ENCODE measurements at regions not wholly inside any gene's neighbourhood (a gene's known extent, or its start where the extent isn't known, plus 50 kb on each side); places are given as distances from the start of the nearest gene placed in this dataset.

DNA sequence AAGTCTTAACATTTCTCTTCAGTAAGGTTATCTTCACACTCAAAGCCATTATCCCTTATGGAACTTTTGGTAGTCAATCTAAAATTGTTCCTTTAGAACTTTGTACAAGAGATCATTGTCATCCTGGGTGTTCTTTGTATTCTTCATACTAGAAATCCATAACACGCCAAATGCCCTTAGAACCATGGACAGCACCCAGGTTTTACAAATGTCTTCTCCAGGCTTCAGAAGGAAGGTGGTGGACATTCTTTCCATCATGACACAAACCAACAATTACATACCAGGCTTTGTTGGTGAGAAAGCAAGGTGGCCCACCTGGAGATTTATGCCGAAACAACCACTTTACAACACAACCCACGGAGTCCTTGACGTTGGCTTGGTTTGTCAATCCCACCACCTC, 365.6 kb upstream of the TBX3 start:
- H3K9me3 ChIP-seq: no peaks in the 10 kb centered on the region
- no peak for DNase-seq

DNA sequence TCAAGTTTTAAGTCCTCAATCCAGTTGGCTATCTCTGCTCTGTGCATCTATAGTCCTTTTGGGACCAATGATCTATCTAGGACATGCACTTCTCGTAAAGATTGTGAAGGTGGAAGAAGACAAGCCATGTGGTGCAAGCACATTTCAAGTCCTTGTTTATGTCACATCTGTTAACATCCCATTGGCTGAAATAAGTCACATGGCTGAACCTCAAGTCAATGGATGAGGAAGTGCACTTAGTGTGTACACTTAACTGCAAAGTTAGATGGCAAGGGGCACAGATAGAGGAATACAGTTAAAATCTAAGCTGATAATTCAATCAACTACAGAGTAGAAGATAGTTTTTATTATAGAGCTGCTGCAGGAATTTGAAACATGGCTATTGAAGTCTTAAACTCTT, 362.8 kb upstream of the TBX3 start:
- ChIA-PET CTCF (no interaction called here), POLR2A (no interaction called here)
- no peaks in the 10 kb centered on the region for H3K27me3 ChIP-seq (ENCODE audit: insufficient read depth)
- WGBS (ENCODE audit: low lambda C conversion rate): 45% methylated on average over 1 of the region's 1 CpG
- H3K9me3 ChIP-seq: no peaks in the 10 kb centered on the region
- H3K4me3 ChIP-seq (ENCODE audit: low read depth in 2 of 2, low read length in 1 of 2): no peak overlapping the region
- H3K4me2 ChIP-seq: no peak overlapping the region
- no peak for DNase-seq
- H3K36me3 ChIP-seq (replicated peaks in 1 of 2; ENCODE audit: control insufficient read depth in 1 of 2, insufficient read depth in 2 of 2, low read length in 1 of 2): no peaks in the 10 kb centered on the region
- H3K9me2 ChIP-seq: no peaks in the 10 kb centered on the region
- H3K4me1 ChIP-seq (ENCODE audit: control insufficient read depth in 1 of 2, insufficient read depth in 2 of 2, low read depth in 1 of 2, low read length in 1 of 2): peaks cover 0 to 3% of the 10 kb centered on the region in 2 experiments; a peak in 1 of 4 replicates
- H4K20me1 ChIP-seq (ENCODE audit: insufficient read depth): no peaks in the 10 kb centered on the region
- H2AFZ ChIP-seq (ENCODE audit: low read depth): no peak overlapping the region
- H3F3A ChIP-seq (replicated peaks; ENCODE audit: insufficient read depth): no peaks in the 10 kb centered on the region
- no peak overlapping the region for H3K9ac ChIP-seq
- H3K79me2 ChIP-seq (ENCODE audit: insufficient read depth): no peaks in the 10 kb centered on the region
- H3K27ac ChIP-seq (ENCODE audit: low read depth in 2 of 2, low read length in 1 of 2): no peak overlapping the region
- TF ChIP-seq, protein P1, sequence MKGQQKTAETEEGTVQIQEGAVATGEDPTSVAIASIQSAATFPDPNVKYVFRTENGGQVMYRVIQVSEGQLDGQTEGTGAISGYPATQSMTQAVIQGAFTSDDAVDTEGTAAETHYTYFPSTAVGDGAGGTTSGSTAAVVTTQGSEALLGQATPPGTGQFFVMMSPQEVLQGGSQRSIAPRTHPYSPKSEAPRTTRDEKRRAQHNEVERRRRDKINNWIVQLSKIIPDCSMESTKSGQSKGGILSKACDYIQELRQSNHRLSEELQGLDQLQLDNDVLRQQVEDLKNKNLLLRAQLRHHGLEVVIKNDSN (IDR thresholded peaks at IDR 0.05; ENCODE audit: borderline replicate concordance, low read depth): no peak; the same call in 1 of the 2 replicates
- no peak for TF ChIP-seq GATA2 (CRISPR knock-in tag; IDR thresholded peaks at IDR 0.05)
- TF ChIP-seq SIN3A (IDR thresholded peaks at IDR 0.05; ENCODE audit: borderline replicate concordance, low read depth, low read length): no peak
- no peak for TF ChIP-seq RCOR1 (IDR thresholded peaks at IDR 0.05; ENCODE audit: low read length)
- no peak for TF ChIP-seq RAD21 (IDR thresholded peaks at IDR 0.05; ENCODE audit: low read length)
- no peak for TF ChIP-seq MEF2A (IDR thresholded peaks at IDR 0.05; ENCODE audit: borderline replicate concordance, low read depth)
- TF ChIP-seq YY1 (IDR thresholded peaks at IDR 0.05; ENCODE audit: low read depth): no peak
- TF ChIP-seq, protein P2, sequence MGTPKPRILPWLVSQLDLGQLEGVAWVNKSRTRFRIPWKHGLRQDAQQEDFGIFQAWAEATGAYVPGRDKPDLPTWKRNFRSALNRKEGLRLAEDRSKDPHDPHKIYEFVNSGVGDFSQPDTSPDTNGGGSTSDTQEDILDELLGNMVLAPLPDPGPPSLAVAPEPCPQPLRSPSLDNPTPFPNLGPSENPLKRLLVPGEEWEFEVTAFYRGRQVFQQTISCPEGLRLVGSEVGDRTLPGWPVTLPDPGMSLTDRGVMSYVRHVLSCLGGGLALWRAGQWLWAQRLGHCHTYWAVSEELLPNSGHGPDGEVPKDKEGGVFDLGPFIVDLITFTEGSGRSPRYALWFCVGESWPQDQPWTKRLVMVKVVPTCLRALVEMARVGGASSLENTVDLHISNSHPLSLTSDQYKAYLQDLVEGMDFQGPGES (IDR thresholded peaks at IDR 0.05; ENCODE audit: low read depth, low read length): no peak
- TF ChIP-seq, protein P3, sequence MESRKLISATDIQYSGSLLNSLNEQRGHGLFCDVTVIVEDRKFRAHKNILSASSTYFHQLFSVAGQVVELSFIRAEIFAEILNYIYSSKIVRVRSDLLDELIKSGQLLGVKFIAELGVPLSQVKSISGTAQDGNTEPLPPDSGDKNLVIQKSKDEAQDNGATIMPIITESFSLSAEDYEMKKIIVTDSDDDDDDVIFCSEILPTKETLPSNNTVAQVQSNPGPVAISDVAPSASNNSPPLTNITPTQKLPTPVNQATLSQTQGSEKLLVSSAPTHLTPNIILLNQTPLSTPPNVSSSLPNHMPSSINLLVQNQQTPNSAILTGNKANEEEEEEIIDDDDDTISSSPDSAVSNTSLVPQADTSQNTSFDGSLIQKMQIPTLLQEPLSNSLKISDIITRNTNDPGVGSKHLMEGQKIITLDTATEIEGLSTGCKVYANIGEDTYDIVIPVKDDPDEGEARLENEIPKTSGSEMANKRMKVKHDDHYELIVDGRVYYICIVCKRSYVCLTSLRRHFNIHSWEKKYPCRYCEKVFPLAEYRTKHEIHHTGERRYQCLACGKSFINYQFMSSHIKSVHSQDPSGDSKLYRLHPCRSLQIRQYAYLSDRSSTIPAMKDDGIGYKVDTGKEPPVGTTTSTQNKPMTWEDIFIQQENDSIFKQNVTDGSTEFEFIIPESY (IDR thresholded peaks at IDR 0.05; ENCODE audit: borderline replicate concordance, low read depth): no peak
- TF ChIP-seq, protein P4, sequence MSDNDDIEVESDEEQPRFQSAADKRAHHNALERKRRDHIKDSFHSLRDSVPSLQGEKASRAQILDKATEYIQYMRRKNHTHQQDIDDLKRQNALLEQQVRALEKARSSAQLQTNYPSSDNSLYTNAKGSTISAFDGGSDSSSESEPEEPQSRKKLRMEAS (IDR thresholded peaks at IDR 0.05; ENCODE audit: low read depth): no peak
- no peak for TF ChIP-seq MXI1 (IDR thresholded peaks at IDR 0.05; ENCODE audit: low read depth, low read length)
- TF ChIP-seq NFIC (IDR thresholded peaks at IDR 0.05; ENCODE audit: borderline replicate concordance): no peak
- TF ChIP-seq, protein P5, sequence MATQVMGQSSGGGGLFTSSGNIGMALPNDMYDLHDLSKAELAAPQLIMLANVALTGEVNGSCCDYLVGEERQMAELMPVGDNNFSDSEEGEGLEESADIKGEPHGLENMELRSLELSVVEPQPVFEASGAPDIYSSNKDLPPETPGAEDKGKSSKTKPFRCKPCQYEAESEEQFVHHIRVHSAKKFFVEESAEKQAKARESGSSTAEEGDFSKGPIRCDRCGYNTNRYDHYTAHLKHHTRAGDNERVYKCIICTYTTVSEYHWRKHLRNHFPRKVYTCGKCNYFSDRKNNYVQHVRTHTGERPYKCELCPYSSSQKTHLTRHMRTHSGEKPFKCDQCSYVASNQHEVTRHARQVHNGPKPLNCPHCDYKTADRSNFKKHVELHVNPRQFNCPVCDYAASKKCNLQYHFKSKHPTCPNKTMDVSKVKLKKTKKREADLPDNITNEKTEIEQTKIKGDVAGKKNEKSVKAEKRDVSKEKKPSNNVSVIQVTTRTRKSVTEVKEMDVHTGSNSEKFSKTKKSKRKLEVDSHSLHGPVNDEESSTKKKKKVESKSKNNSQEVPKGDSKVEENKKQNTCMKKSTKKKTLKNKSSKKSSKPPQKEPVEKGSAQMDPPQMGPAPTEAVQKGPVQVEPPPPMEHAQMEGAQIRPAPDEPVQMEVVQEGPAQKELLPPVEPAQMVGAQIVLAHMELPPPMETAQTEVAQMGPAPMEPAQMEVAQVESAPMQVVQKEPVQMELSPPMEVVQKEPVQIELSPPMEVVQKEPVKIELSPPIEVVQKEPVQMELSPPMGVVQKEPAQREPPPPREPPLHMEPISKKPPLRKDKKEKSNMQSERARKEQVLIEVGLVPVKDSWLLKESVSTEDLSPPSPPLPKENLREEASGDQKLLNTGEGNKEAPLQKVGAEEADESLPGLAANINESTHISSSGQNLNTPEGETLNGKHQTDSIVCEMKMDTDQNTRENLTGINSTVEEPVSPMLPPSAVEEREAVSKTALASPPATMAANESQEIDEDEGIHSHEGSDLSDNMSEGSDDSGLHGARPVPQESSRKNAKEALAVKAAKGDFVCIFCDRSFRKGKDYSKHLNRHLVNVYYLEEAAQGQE (IDR thresholded peaks at IDR 0.05; ENCODE audit: low read depth, low read length): no peak

More for the DNA sequence above, 365.6 kb upstream of the TBX3 start:
- Histone ChIP-seq H3K27ac (ENCODE audit: low read depth in 2 of 2, low read length in 1 of 2) (no peak overlapping the region), H3K9ac (no peak overlapping the region), H2AFZ (ENCODE audit: low read depth) (no peak overlapping the region), H3K4me2 (no peak overlapping the region), H3F3A (replicated peaks; ENCODE audit: insufficient read depth) (no peaks in the 10 kb centered on the region), H3K79me2 (ENCODE audit: insufficient read depth) (no peaks in the 10 kb centered on the region), H3K9me2 (no peaks in the 10 kb centered on the region), H3K27me3 (ENCODE audit: insufficient read depth) (no peaks in the 10 kb centered on the region), H3K4me3 (ENCODE audit: low read depth in 2 of 2, low read length in 1 of 2) (no peak overlapping the region), H3K4me1 (ENCODE audit: control insufficient read depth in 1 of 2, insufficient read depth in 2 of 2, low read depth in 1 of 2, low read length in 1 of 2) (no peaks in the 10 kb centered on the region), H3K36me3 (replicated peaks in 1 of 2; ENCODE audit: control insufficient read depth in 1 of 2, insufficient read depth in 2 of 2, low read length in 1 of 2) (no peaks in the 10 kb centered on the region), H4K20me1 (ENCODE audit: insufficient read depth) (no peaks in the 10 kb centered on the region)
- WGBS (ENCODE audit: low lambda C conversion rate): 90% methylated on average over 4 of the region's 4 CpGs
- no peak for TF ChIP-seq FOSL2 (IDR thresholded peaks at IDR 0.05; ENCODE audit: borderline replicate concordance, low read depth)
- TF ChIP-seq, protein P5 (IDR thresholded peaks at IDR 0.05; ENCODE audit: low read depth, low read length): peak; percentile 90
- CTCF ChIA-PET: no interaction called here
- POLR2A ChIA-PET: no interaction called here

All from SK-N-SH (cell line).